Natural killer cell (primary cell): ENCODE measurements at regions not wholly inside any gene's neighbourhood (a gene's known extent, or its start where the extent isn't known, plus 50 kb on each side); places are given as distances from the start of the nearest gene placed in this dataset.

ENCODE experiments used
- ATAC-seq, 3 donors: fragments of 150-1000 bp in 2 of 3; fragments of 200-7000 bp in 1 of 3; cut with Tn5 transposase; 1 replicate in 1 of 3; 2 replicates in 2 of 3; pipeline ENCODE4 v1.10.0; 2021; ENCODE audit warnings: mild to moderate bottlenecking in 2 of 3, moderate library complexity in 2 of 3
- DNase-seq, 2 donors: peaks; one replicate each; pipeline versions ENCODE4 v3.0.0 to v3.0.0-alpha.2; 2013 to 2021; ENCODE audit warnings: mixed read lengths in 1 of 2
- H3K27ac ChIP-seq: one replicate; pipeline ENCODE4 v1.5.1; 2013; ENCODE audit warnings: mild to moderate bottlenecking, low read length
- H3K27me3 ChIP-seq: one replicate; pipeline ENCODE4 v1.6.1; 2013; ENCODE audit warnings: low read length; ENCODE audit not compliant: control insufficient read depth, insufficient read depth
- H3K36me3 ChIP-seq: one replicate; pipeline ENCODE4 v1.6.1; 2013; ENCODE audit warnings: low read length; ENCODE audit not compliant: control insufficient read depth, insufficient read depth
- H3K4me1 ChIP-seq: one replicate; pipeline ENCODE4 v1.6.1; 2013; ENCODE audit warnings: low read length; ENCODE audit not compliant: control insufficient read depth, insufficient read depth
- H3K4me3 ChIP-seq: one replicate; pipeline ENCODE4 v1.5.1; 2013; ENCODE audit warnings: low read length
- H3K9me3 ChIP-seq: one replicate; pipeline ENCODE4 v1.6.1; 2013; ENCODE audit warnings: low read length; ENCODE audit not compliant: control insufficient read depth, insufficient read depth
- H3K27ac Mint-ChIP-seq, 2 donors: one replicate each; pipeline ENCODE4 v1.8.0; 2022; ENCODE audit warnings: mild to moderate bottlenecking in 2 of 2, mixed read lengths in 2 of 2, moderate library complexity in 1 of 2
- H3K27me3 Mint-ChIP-seq, 2 donors: one replicate each; pipeline ENCODE4 v1.8.0; 2022; ENCODE audit warnings: low read depth in 2 of 2, mixed read lengths in 2 of 2
- H3K36me3 Mint-ChIP-seq: one replicate; pipeline ENCODE4 v1.8.0; 2022; ENCODE audit warnings: mixed read lengths
- H3K4me1 Mint-ChIP-seq, 2 donors: one replicate each; pipeline ENCODE4 v1.8.0; 2022; ENCODE audit warnings: mixed read lengths in 2 of 2
- H3K4me3 Mint-ChIP-seq: one replicate; pipeline ENCODE4 v1.8.0; 2022; ENCODE audit warnings: mild to moderate bottlenecking, moderate library complexity, mixed read lengths
- H3K9me3 Mint-ChIP-seq, 2 donors: one replicate each; pipeline ENCODE4 v1.8.0; 2022; ENCODE audit warnings: mixed read lengths in 2 of 2
- CTCF ChIP-seq: fragments of 200-600 bp; IDR thresholded peaks from one replicate; pipeline ENCODE4 v1.8.0; 2022; ENCODE audit warnings: antibody characterized with exemption
- WGBS: methylation state at CpG from one replicate; pipeline ENCODE4 v1.1.7; 2013; ENCODE audit warnings: missing lambda C conversion rate; ENCODE audit not compliant: insufficient coverage; 5-methylcytosine and 5-hydroxymethylcytosine counted together
- intact Hi-C: fragments of 100-400 bp; cut with micrococcal nuclease; formaldehyde crosslinking; loops from one replicate; pipeline ENCODE4 v1.14.2; 2022

- Histone ChIP-seq H3K36me3 (no peaks in the 10 kb centered on the region), H3K27ac (no peak overlapping the region), H3K4me1 (no peaks in the 10 kb centered on the region), H3K4me3 (no peak overlapping the region), H3K27me3 (no peaks in the 10 kb centered on the region), H3K9me3 (no peaks in the 10 kb centered on the region)
- WGBS: 86% methylated on average over 1 of the region's 3 CpGs
- Mint-ChIP-seq H3K9me3 (no peaks in the 10 kb centered on the region), H3K36me3 (no peaks in the 10 kb centered on the region), H3K27ac (no peak overlapping the region), H3K27me3 (peaks cover 4 to 20% of the 10 kb centered on the region in 2 donors), H3K4me1 (no peaks in the 10 kb centered on the region), H3K4me3 (no peak overlapping the region)
- no peak for ATAC-seq
- TF ChIP-seq CTCF: no peak
- DNase-seq: no peak
- intact Hi-C loops: no loop called here
These were observed 136.8 kb upstream of the AFF2 start for GRCh38 chrX:148363471-148364235.

- H3K4me3 ChIP-seq: no peak overlapping the region
- no peak for TF ChIP-seq CTCF
- no peaks in the 10 kb centered on the region for H3K4me1 Mint-ChIP-seq
- no peaks in the 10 kb centered on the region for H3K36me3 Mint-ChIP-seq
- no peaks in the 10 kb centered on the region for H3K27me3 ChIP-seq
- DNase-seq: no peak
- H3K9me3 ChIP-seq: no peaks in the 10 kb centered on the region
- H3K27ac ChIP-seq: no peak overlapping the region
- H3K4me3 Mint-ChIP-seq: no peak overlapping the region
- WGBS: 100% methylated on average over 1 of the region's 2 CpGs
- no peaks in the 10 kb centered on the region for H3K4me1 ChIP-seq
- ATAC-seq: no peak
- H3K36me3 ChIP-seq: no peaks in the 10 kb centered on the region
- no peaks in the 10 kb centered on the region for H3K9me3 Mint-ChIP-seq
- intact Hi-C loops: no loop called here
- H3K27ac Mint-ChIP-seq: no peak overlapping the region
- peaks cover 4 to 20% of the 10 kb centered on the region in 2 donors for H3K27me3 Mint-ChIP-seq
These were observed 135.2 kb upstream of the AFF2 start for GRCh38 chrX:148365233-148365632.

- Histone ChIP-seq H3K9me3 (no peaks in the 10 kb centered on the region), H3K27me3 (no peaks in the 10 kb centered on the region), H3K36me3 (no peaks in the 10 kb centered on the region), H3K4me1 (no peaks in the 10 kb centered on the region), H3K27ac (no peak overlapping the region), H3K4me3 (no peak overlapping the region)
- ATAC-seq (no peak), DNase-seq (no peak)
- TF ChIP-seq CTCF: no peak
- intact Hi-C loops: no loop called here
- H3K27ac Mint-ChIP-seq: no peak overlapping the region
- H3K4me1 Mint-ChIP-seq: no peaks in the 10 kb centered on the region
- peaks cover 0 to under 1% of the 10 kb centered on the region in 2 donors for H3K9me3 Mint-ChIP-seq
- no peaks in the 10 kb centered on the region for H3K36me3 Mint-ChIP-seq
- H3K4me3 Mint-ChIP-seq: no peak overlapping the region
- WGBS: 88% methylated on average over 3 of the region's 3 CpGs
- peaks cover 0 to 9% of the 10 kb centered on the region in 2 donors for H3K27me3 Mint-ChIP-seq
These were observed 129.1 kb upstream of the AFF2 start for GRCh38 chrX:148371291-148371690.

- Histone ChIP-seq H3K36me3 (no peaks in the 10 kb centered on the region), H3K9me3 (no peaks in the 10 kb centered on the region), H3K27me3 (no peaks in the 10 kb centered on the region), H3K27ac (no peak overlapping the region), H3K4me1 (no peaks in the 10 kb centered on the region), H3K4me3 (no peak overlapping the region)
- Mint-ChIP-seq H3K4me3 (no peak overlapping the region), H3K27ac (no peak overlapping the region), H3K27me3 (no peaks in the 10 kb centered on the region), H3K36me3 (no peaks in the 10 kb centered on the region), H3K4me1 (no peaks in the 10 kb centered on the region), H3K9me3 (peaks cover 0 to 2% of the 10 kb centered on the region in 2 donors)
- no peak for TF ChIP-seq CTCF
- DNase-seq (no peak), ATAC-seq (no peak)
- intact Hi-C loops: no loop called here
- no CpG with 5 or more reads among the region's 4 CpGs for WGBS
These were observed 127.5 kb upstream of the AFF2 start for GRCh38 chrX:148372925-148373324.
